NB4 (cell line): ENCODE measurements at regions not wholly inside any gene's neighbourhood (a gene's known extent, or its start where the extent isn't known, plus 50 kb on each side); places are given as distances from the start of the nearest gene placed in this dataset.

Experiments used
- MYC ChIP-seq: IDR thresholded peaks from 2 replicates; pipeline ENCODE4 v1.6.1; 2011; ENCODE audit warnings: low read depth, low read length
- TF ChIP-seq, protein P1 (sequence below): IDR thresholded peaks from one replicate; pipeline ENCODE4 v1.5.1; 2012; ENCODE audit warnings: low read depth, low read length

- TF ChIP-seq, protein P1, sequence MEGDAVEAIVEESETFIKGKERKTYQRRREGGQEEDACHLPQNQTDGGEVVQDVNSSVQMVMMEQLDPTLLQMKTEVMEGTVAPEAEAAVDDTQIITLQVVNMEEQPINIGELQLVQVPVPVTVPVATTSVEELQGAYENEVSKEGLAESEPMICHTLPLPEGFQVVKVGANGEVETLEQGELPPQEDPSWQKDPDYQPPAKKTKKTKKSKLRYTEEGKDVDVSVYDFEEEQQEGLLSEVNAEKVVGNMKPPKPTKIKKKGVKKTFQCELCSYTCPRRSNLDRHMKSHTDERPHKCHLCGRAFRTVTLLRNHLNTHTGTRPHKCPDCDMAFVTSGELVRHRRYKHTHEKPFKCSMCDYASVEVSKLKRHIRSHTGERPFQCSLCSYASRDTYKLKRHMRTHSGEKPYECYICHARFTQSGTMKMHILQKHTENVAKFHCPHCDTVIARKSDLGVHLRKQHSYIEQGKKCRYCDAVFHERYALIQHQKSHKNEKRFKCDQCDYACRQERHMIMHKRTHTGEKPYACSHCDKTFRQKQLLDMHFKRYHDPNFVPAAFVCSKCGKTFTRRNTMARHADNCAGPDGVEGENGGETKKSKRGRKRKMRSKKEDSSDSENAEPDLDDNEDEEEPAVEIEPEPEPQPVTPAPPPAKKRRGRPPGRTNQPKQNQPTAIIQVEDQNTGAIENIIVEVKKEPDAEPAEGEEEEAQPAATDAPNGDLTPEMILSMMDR: no peak
- no peak for TF ChIP-seq MYC
Measured at GRCh38 chr3:162334537-162334936, 837.9 kb downstream of the OTOL1 start.
